Suprapubic skin (tissue), 4 donors: ENCODE measurements at regions not wholly inside any gene's neighbourhood (a gene's known extent, or its start where the extent isn't known, plus 50 kb on each side); places are given as distances from the start of the nearest gene placed in this dataset.
"Not testable (repeated sequence)": the region's sequence is repeated elsewhere in the genome, so short reads cannot be mapped to it uniquely, and the experiment has no call there.

Source experiments
- POLR2A ChIP-seq, 2 donors: fragments of 450-650 bp; IDR thresholded peaks; one replicate each; pipeline ENCODE4 v1.6.1; 2017; ENCODE audit warnings: antibody characterized with exemption in 2 of 2, mild to moderate bottlenecking in 2 of 2, moderate library complexity in 2 of 2
- POLR2AphosphoS5 ChIP-seq, 3 donors: sonication (generic); formaldehyde crosslinking; IDR thresholded peaks; one replicate each; pipeline ENCODE4 v1.6.1; 2017; ENCODE audit warnings: antibody characterized with exemption in 3 of 3
- TF ChIP-seq, protein P1 (sequence below), 2 donors: fragments of 200-600 bp in 1 of 2; fragments of 450-650 bp in 1 of 2; sonication (generic) in 1 of 2; IDR thresholded peaks; one replicate each; pipeline ENCODE4 v1.5.1; 2016 to 2019; ENCODE audit warnings: antibody characterized with exemption in 2 of 2, mild to moderate bottlenecking in 1 of 2, moderate library complexity in 1 of 2

- TF ChIP-seq, protein P1, sequence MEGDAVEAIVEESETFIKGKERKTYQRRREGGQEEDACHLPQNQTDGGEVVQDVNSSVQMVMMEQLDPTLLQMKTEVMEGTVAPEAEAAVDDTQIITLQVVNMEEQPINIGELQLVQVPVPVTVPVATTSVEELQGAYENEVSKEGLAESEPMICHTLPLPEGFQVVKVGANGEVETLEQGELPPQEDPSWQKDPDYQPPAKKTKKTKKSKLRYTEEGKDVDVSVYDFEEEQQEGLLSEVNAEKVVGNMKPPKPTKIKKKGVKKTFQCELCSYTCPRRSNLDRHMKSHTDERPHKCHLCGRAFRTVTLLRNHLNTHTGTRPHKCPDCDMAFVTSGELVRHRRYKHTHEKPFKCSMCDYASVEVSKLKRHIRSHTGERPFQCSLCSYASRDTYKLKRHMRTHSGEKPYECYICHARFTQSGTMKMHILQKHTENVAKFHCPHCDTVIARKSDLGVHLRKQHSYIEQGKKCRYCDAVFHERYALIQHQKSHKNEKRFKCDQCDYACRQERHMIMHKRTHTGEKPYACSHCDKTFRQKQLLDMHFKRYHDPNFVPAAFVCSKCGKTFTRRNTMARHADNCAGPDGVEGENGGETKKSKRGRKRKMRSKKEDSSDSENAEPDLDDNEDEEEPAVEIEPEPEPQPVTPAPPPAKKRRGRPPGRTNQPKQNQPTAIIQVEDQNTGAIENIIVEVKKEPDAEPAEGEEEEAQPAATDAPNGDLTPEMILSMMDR (IDR thresholded peaks at IDR 0.05) = not testable (repeated sequence)
- TF ChIP-seq POLR2A, POLR2AphosphoS5 (IDR thresholded peaks at IDR 0.05): not testable (repeated sequence)
These were observed 304.2 kb downstream of the RWDD3 start for GRCh38 chr1:95538242-95538641.
